ENCODE measurements at regions not wholly inside any gene's neighbourhood (a gene's known extent, or its start where the extent isn't known, plus 50 kb on each side); places are given as distances from the start of the nearest gene placed in this dataset.

GRCh38 chr13:90355162-90355751 is 992.2 kb upstream of the MIR17HG start:
- Histone ChIP-seq H3K27me3 (ENCODE audit: insufficient read depth, poor library complexity, severe bottlenecking) (no peaks in the 10 kb centered on the region), H3K27ac (replicated peaks) (no peak overlapping the region), H3K4me3 (replicated peaks; ENCODE audit: insufficient read depth, low read length) (no peak overlapping the region)
- TF ChIP-seq CTCF (IDR thresholded peaks at IDR 0.05; ENCODE audit: insufficient read depth, low read length), result no peak
- TF ChIP-seq, protein P1, sequence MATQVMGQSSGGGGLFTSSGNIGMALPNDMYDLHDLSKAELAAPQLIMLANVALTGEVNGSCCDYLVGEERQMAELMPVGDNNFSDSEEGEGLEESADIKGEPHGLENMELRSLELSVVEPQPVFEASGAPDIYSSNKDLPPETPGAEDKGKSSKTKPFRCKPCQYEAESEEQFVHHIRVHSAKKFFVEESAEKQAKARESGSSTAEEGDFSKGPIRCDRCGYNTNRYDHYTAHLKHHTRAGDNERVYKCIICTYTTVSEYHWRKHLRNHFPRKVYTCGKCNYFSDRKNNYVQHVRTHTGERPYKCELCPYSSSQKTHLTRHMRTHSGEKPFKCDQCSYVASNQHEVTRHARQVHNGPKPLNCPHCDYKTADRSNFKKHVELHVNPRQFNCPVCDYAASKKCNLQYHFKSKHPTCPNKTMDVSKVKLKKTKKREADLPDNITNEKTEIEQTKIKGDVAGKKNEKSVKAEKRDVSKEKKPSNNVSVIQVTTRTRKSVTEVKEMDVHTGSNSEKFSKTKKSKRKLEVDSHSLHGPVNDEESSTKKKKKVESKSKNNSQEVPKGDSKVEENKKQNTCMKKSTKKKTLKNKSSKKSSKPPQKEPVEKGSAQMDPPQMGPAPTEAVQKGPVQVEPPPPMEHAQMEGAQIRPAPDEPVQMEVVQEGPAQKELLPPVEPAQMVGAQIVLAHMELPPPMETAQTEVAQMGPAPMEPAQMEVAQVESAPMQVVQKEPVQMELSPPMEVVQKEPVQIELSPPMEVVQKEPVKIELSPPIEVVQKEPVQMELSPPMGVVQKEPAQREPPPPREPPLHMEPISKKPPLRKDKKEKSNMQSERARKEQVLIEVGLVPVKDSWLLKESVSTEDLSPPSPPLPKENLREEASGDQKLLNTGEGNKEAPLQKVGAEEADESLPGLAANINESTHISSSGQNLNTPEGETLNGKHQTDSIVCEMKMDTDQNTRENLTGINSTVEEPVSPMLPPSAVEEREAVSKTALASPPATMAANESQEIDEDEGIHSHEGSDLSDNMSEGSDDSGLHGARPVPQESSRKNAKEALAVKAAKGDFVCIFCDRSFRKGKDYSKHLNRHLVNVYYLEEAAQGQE (IDR thresholded peaks at IDR 0.05; ENCODE audit: insufficient replicate concordance, low read depth), result no peak
- no peak for TF ChIP-seq POLR2AphosphoS5 (IDR thresholded peaks at IDR 0.05; ENCODE audit: low read depth)
- TF ChIP-seq SPI1 (IDR thresholded peaks at IDR 0.05; ENCODE audit: borderline replicate concordance, low read depth), result no peak
- no peak for TF ChIP-seq GABPA (IDR thresholded peaks at IDR 0.05; ENCODE audit: low read depth)
- no peak for DNase-seq (ENCODE audit: low read depth in 1 of 2, low spot score in 1 of 2)

DNA sequence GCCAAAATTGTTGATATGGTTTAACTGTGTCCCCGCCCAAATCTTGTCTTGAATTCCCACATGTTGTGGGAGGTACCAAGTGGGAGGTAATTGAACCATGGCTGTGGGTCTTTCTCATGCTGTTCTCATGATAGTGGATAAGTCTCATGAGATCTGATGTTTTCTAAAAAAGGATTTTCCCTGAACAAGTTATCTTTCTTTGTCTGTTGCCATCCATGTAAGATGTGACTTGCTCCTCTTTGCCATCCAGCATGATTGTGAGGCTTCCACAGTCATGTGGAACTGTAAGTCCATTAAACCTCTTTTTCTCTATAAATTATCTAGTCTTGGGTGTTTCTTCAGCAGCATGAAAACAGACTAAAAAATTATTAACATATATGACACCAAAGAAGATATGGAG is 986.7 kb upstream of the MIR17HG start:
- H3K27me3 ChIP-seq (ENCODE audit: insufficient read depth, poor library complexity, severe bottlenecking), result no peaks in the 10 kb centered on the region
- H3K4me3 ChIP-seq (replicated peaks; ENCODE audit: insufficient read depth, low read length), result no peak overlapping the region
- no peak overlapping the region for H3K27ac ChIP-seq (replicated peaks)
- DNase-seq (ENCODE audit: low read depth in 1 of 2, low spot score in 1 of 2), result no peak
- no peak for TF ChIP-seq GABPA (IDR thresholded peaks at IDR 0.05; ENCODE audit: low read depth)
- TF ChIP-seq, protein P1 (IDR thresholded peaks at IDR 0.05; ENCODE audit: insufficient replicate concordance, low read depth), result no peak
- TF ChIP-seq CTCF (IDR thresholded peaks at IDR 0.05; ENCODE audit: insufficient read depth, low read length), result no peak
- no peak for TF ChIP-seq POLR2AphosphoS5 (IDR thresholded peaks at IDR 0.05; ENCODE audit: low read depth)
- no peak for TF ChIP-seq SPI1 (IDR thresholded peaks at IDR 0.05; ENCODE audit: borderline replicate concordance, low read depth)

DNA sequence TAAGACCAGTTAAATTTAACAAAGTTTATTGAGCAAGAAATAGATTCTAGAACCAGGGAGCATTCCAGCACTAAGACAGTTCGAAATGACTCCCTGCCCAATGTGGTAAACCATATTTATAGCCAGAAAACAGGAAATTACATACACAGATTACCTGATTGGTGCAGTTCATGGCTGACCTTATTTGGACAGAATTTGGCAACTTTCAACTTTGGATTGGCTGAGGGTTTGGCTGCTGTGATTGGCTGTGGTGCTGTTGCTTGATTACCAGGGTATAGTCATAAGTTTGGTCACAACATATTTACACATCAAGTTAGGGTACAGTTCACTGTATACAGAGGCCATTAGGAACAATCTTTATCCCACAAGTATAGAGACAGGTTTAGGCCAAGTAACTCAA is 984.8 kb upstream of the MIR17HG start:
- TF ChIP-seq POLR2AphosphoS5 (IDR thresholded peaks at IDR 0.05; ENCODE audit: low read depth), result no peak
- DNase-seq (ENCODE audit: low read depth in 1 of 2, low spot score in 1 of 2), result no peak
- Histone ChIP-seq H3K27me3 (ENCODE audit: insufficient read depth, poor library complexity, severe bottlenecking) (no peaks in the 10 kb centered on the region), H3K27ac (replicated peaks) (no peak overlapping the region), H3K4me3 (replicated peaks; ENCODE audit: insufficient read depth, low read length) (no peak overlapping the region)

DNA sequence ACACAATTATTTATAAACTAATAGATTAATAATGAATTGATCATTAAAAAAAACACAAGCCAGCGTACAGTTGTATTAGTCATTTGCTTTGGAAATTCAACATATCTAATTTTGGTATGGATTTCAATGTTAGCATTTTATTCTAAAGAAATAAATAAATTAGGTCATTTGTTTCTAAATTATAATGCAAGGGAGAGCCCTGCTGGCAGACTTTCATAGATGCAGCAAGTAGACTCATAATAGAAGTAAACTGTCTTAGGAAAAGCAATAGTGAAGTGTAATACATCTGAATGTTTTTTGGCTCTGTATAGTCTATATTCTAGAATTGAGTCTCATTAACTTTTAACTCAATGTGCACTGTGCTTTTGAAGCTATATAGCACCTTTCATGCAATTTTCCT is 982.4 kb upstream of the MIR17HG start:
- no peaks in the 10 kb centered on the region for H3K27me3 ChIP-seq (ENCODE audit: insufficient read depth, poor library complexity, severe bottlenecking)
- H3K27ac ChIP-seq (replicated peaks), result no peak overlapping the region
- H3K4me3 ChIP-seq (replicated peaks; ENCODE audit: insufficient read depth, low read length), result no peak overlapping the region
- DNase-seq (ENCODE audit: low read depth in 1 of 2, low spot score in 1 of 2), result no peak
- TF ChIP-seq POLR2AphosphoS5 (IDR thresholded peaks at IDR 0.05; ENCODE audit: low read depth) (no peak), SPI1 (IDR thresholded peaks at IDR 0.05; ENCODE audit: borderline replicate concordance, low read depth) (no peak), GABPA (IDR thresholded peaks at IDR 0.05; ENCODE audit: low read depth) (no peak), CTCF (IDR thresholded peaks at IDR 0.05; ENCODE audit: insufficient read depth, low read length) (no peak)
- TF ChIP-seq, protein P1 (IDR thresholded peaks at IDR 0.05; ENCODE audit: insufficient replicate concordance, low read depth), result no peak
